Memory B cell (primary cell): ENCODE measurements at regions not wholly inside any gene's neighbourhood (a gene's known extent, or its start where the extent isn't known, plus 50 kb on each side); places are given as distances from the start of the nearest gene placed in this dataset.

Source experiments
- ATAC-seq: fragments of 150-1000 bp; cut with Tn5 transposase; 2 replicates; pipeline ENCODE4 v1.10.0; 2021; ENCODE audit warnings: low read depth, mild to moderate bottlenecking, moderate library complexity
- DNase-seq, 2 donors: peaks; one replicate each; pipeline ENCODE4 v3.0.0; 2022; ENCODE audit warnings: low spot score in 2 of 2
- H3K27ac Mint-ChIP-seq: one replicate; pipeline ENCODE4 v1.8.0; 2022; ENCODE audit warnings: mild to moderate bottlenecking, moderate library complexity, mixed read lengths
- H3K27me3 Mint-ChIP-seq: one replicate; pipeline ENCODE4 v1.8.0; 2022; ENCODE audit warnings: mixed read lengths
- H3K36me3 Mint-ChIP-seq: one replicate; pipeline ENCODE4 v1.8.0; 2022; ENCODE audit warnings: mild to moderate bottlenecking, mixed read lengths
- H3K4me1 Mint-ChIP-seq: one replicate; pipeline ENCODE4 v1.8.0; 2022; ENCODE audit warnings: mixed read lengths
- H3K4me3 Mint-ChIP-seq: one replicate; pipeline ENCODE4 v1.8.0; 2022; ENCODE audit warnings: mild to moderate bottlenecking, moderate library complexity, mixed read lengths
- H3K9me3 Mint-ChIP-seq: one replicate; pipeline ENCODE4 v1.8.0; 2022; ENCODE audit warnings: mixed read lengths

DNA sequence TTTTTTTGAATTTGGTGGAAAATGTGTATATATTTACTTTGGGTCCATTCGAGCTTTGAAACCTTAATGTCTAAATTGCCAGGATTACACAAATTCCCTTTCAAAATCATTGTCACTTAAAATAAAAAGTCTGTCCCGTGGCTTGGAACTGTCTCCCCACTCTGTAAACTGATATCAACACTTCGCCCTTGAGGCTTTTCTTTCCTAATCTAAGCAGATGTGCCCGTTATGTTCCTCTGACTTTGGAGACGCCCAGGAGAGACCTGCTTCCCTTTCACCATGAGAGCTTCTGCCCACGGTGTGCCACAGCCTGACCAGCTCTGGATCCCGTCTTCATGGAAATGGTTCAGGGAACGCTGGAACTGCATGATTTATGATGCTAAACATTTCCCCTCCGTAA is 151.3 kb downstream of the C16orf95 start:
- H3K4me3 Mint-ChIP-seq = no peak overlapping the region
- peaks cover 8% of the 10 kb centered on the region for H3K9me3 Mint-ChIP-seq
- no peak overlapping the region for H3K27ac Mint-ChIP-seq
- ATAC-seq (no peak), DNase-seq (no peak)
- H3K27me3 Mint-ChIP-seq = peaks cover 1% of the 10 kb centered on the region
- H3K36me3 Mint-ChIP-seq = peaks cover 2% of the 10 kb centered on the region
- H3K4me1 Mint-ChIP-seq = peaks cover 2% of the 10 kb centered on the region

DNA sequence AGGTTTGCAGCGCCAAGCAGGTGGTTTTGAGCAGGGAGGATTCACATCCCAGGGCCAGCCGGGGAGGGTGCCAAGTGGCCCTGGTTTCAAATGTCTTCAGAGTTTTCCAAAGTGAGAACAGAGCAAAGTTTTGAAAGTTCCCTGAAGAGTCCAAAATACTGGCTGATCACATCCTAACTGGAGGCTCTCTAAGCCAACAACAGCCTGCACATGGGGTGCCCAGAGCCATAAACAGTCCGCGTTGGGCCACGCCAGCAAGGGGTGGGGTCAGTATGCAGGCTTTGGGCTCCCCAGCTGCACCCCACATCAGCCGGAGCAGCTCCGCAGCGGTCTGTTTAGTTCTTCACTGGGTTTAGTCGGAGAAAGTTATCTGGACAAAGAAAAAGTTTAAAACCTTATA is 150.9 kb downstream of the C16orf95 start:
- ATAC-seq = no peak
- no peak for DNase-seq
- Mint-ChIP-seq H3K27me3 (peaks cover 1% of the 10 kb centered on the region), H3K4me1 (peaks cover 2% of the 10 kb centered on the region), H3K4me3 (no peak overlapping the region), H3K9me3 (peaks cover 8% of the 10 kb centered on the region), H3K27ac (no peak overlapping the region), H3K36me3 (peaks cover 2% of the 10 kb centered on the region)

DNA sequence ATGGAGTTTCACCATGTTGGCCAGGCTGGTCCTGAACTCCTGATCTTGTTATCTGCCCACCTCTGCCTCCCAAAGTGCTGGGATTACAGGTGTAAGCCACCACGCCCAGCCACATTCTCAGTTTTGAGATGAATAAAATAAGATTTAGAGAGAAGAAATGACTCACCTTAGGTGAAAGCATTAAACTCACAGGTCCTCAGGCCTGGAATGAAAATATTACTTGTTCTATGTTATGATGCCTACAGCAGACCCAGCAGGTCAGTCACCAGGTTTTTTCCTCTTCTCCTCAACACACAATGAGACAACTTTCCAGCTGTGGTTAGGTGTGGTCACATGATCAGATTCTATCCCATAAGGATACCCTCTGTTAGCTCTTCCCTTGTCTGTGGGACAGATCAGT is 150.3 kb downstream of the C16orf95 start:
- DNase-seq = no peak
- Mint-ChIP-seq H3K4me3 (no peak overlapping the region), H3K9me3 (peaks cover 10% of the 10 kb centered on the region), H3K27ac (no peak overlapping the region), H3K27me3 (peaks cover 1% of the 10 kb centered on the region), H3K4me1 (peaks cover 2% of the 10 kb centered on the region), H3K36me3 (peaks cover 2% of the 10 kb centered on the region)
- ATAC-seq = no peak

DNA sequence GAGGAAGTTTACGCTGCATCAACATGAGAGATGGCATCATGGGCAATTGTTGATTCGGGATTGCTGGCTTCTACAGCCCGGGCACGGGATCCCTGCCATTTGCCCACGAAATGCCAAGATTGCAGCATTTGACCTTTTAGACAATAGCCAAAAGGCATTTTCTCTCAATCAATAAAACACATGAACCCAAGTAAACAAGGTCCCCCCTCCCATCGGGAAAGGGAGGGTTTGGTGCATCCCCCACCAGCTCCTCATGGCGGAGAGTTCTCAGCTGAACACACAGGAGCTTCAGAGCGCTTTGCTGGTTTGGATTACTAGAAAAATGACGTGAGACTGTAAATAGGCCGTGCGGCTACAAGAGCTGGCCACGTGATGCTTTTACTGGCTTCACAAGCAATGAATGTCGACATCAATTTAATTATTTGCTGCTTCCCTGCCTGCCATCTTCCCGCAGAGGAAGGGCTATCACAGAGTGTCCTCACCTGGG is 147.6 kb downstream of the C16orf95 start:
- H3K27me3 Mint-ChIP-seq = peaks cover 1% of the 10 kb centered on the region
- ATAC-seq (no peak), DNase-seq (no peak)
- H3K27ac Mint-ChIP-seq = no peak overlapping the region
- H3K36me3 Mint-ChIP-seq = no peaks in the 10 kb centered on the region
- peaks cover 7% of the 10 kb centered on the region for H3K9me3 Mint-ChIP-seq
- no peak overlapping the region for H3K4me3 Mint-ChIP-seq
- no peaks in the 10 kb centered on the region for H3K4me1 Mint-ChIP-seq

DNA sequence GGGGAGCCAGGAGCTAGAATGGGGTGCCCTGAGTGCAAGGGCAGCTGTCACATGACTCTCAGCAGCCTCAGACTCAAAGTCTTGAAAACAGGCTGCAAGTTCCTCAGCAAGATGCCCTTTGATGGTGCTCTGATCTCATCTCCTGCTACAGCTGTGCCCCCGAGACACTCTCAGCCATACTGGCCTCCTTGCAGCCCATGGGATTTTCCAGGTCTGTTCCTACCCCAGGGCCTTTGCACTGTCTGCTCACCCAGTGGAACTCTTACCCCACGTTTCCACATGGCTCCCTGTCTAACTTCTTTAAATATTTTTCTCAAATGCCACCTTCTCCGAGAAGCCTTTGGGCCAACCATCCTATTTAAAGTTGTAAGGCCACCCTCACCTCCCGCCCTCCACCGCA is 146.9 kb downstream of the C16orf95 start:
- no peak overlapping the region for H3K4me3 Mint-ChIP-seq
- no peak for ATAC-seq
- H3K27ac Mint-ChIP-seq = no peak overlapping the region
- peaks cover 1% of the 10 kb centered on the region for H3K27me3 Mint-ChIP-seq
- H3K9me3 Mint-ChIP-seq = peaks cover 7% of the 10 kb centered on the region
- no peaks in the 10 kb centered on the region for H3K36me3 Mint-ChIP-seq
- no peak for DNase-seq
- H3K4me1 Mint-ChIP-seq = no peaks in the 10 kb centered on the region

DNA sequence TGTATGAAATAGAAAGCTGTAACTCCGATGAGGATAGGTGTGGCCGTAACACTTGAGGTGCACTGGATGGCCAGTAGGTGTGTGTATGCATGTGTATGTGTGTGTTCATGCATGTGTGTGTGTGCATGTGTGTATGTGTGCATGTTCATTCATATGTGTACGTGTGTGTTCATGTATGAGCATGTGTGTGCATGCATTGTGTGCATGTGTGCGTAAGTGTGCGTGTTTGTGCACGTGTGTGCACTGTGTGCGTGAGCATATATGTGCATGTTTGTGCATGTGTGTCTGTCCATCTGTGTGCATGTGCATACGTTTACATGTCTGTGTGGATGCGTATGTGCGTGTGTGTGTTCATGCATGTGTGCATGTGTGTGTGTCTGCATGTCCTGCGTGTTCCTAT is 145.5 kb downstream of the C16orf95 start:
- H3K27me3 Mint-ChIP-seq = peaks cover 1% of the 10 kb centered on the region
- no peak for DNase-seq
- H3K27ac Mint-ChIP-seq = no peak overlapping the region
- no peak for ATAC-seq
- no peaks in the 10 kb centered on the region for H3K36me3 Mint-ChIP-seq
- H3K4me3 Mint-ChIP-seq = no peak overlapping the region
- peaks cover 7% of the 10 kb centered on the region for H3K9me3 Mint-ChIP-seq
- no peaks in the 10 kb centered on the region for H3K4me1 Mint-ChIP-seq

DNA sequence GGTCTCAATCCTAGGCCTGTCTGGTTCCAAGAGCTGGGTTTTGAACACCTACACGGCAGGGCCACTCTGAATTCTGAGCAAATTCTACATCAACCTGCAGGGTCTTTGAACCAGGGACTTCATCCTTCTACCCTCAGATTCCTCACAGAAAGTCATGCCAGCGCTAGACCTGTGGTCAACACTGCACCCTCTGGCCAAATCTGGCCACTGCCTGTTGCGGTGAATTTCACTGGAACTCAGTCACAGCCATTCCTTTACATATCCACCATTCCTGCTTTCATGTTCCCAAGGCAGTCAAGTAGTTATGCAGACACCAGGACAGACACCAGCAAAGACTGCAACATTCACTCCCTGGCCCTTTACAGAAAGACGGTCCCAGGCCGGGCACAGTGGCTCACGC is 144.6 kb downstream of the C16orf95 start:
- no peaks in the 10 kb centered on the region for H3K36me3 Mint-ChIP-seq
- DNase-seq (no peak), ATAC-seq (no peak)
- H3K9me3 Mint-ChIP-seq = peaks cover 5% of the 10 kb centered on the region
- peaks cover 6% of the 10 kb centered on the region for H3K27me3 Mint-ChIP-seq
- H3K27ac Mint-ChIP-seq = no peak overlapping the region
- no peaks in the 10 kb centered on the region for H3K4me1 Mint-ChIP-seq
- no peak overlapping the region for H3K4me3 Mint-ChIP-seq

DNA sequence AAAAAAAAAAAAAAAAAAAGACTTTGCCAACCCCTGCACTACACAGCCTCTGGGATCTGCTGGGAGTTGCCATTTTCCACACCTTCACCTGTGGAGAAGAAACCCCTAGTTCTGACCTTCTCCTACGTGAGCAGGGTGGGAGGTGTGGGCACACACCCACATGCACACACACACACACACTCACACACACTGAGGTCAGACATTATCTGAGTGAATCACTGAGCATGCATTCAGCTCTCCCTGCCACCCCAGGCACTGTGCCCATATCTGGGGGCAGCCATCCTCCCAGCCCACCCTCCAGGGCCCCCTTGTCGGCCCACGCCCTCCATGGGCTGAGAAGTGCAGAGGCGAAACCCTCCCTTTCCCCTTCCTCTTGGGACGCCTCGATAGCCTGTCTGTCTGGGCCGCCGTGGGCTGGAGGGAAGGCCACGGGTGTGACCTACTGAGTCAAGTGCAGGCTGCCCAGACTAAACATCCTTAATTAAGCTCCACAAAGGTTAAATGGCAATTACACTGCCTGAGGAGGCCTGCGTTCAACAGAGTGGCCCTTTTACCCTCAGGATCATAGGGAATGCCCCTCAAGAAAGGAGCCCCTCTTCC is 143.8 kb downstream of the C16orf95 start:
- H3K36me3 Mint-ChIP-seq = no peaks in the 10 kb centered on the region
- no peak overlapping the region for H3K4me3 Mint-ChIP-seq
- H3K27me3 Mint-ChIP-seq = peaks cover 9% of the 10 kb centered on the region
- peaks cover 2% of the 10 kb centered on the region for H3K9me3 Mint-ChIP-seq
- no peak overlapping the region for H3K27ac Mint-ChIP-seq
- no peaks in the 10 kb centered on the region for H3K4me1 Mint-ChIP-seq
- DNase-seq (no peak), ATAC-seq (no peak)

DNA sequence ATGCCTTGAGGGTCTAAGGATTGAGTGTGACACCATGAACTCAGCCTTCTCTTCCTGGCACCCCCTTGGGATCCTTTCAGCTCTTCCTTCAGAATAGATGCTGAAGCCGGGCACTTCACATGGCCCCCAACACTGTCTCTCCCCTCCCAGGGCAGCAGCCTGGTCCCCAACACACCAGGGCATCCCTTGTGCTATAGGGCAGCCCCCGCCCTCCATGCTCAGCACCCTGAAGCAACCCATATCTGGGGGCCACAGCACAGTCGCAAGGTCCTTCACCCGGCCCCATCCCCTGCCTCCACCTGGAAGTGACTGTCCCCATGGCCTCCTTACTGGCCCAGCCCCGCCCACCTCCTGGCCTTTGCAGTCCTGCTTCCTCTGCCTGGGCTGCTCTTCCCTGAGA is 143.1 kb downstream of the C16orf95 start:
- no peak overlapping the region for H3K4me3 Mint-ChIP-seq

DNA sequence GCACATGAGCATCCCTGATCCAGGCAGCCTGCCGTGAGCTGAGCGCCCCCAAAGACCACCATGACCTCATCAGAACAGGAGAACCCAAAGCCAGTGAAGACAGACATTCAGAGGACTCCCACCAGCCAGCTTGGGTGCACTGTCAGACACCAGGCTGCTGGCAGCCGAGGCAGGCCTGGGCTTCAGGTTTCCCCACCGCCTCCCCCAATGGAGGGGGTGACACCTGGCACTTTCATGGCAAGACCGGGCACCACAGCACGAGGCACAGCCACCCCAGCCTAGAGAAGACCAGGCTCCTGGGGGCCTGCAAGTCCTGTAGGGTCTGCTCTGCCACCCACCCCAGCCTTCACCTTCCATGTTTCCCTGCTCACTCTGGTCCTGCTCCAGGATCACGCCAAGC is 140.5 kb downstream of the C16orf95 start:
- no peaks in the 10 kb centered on the region for H3K9me3 Mint-ChIP-seq
- ATAC-seq (no peak), DNase-seq (no peak)
- no peak overlapping the region for H3K27ac Mint-ChIP-seq
- no peaks in the 10 kb centered on the region for H3K4me1 Mint-ChIP-seq
- peaks cover 20% of the 10 kb centered on the region for H3K27me3 Mint-ChIP-seq
- H3K36me3 Mint-ChIP-seq = no peaks in the 10 kb centered on the region
- H3K4me3 Mint-ChIP-seq = no peak overlapping the region

More for the DNA sequence above, 143.1 kb downstream of the C16orf95 start:
- no peaks in the 10 kb centered on the region for H3K36me3 Mint-ChIP-seq
- peaks cover 13% of the 10 kb centered on the region for H3K27me3 Mint-ChIP-seq
- no peak for DNase-seq
- no peak overlapping the region for H3K27ac Mint-ChIP-seq
- peaks cover 2% of the 10 kb centered on the region for H3K9me3 Mint-ChIP-seq
- no peak for ATAC-seq
- H3K4me1 Mint-ChIP-seq = no peaks in the 10 kb centered on the region

DNA sequence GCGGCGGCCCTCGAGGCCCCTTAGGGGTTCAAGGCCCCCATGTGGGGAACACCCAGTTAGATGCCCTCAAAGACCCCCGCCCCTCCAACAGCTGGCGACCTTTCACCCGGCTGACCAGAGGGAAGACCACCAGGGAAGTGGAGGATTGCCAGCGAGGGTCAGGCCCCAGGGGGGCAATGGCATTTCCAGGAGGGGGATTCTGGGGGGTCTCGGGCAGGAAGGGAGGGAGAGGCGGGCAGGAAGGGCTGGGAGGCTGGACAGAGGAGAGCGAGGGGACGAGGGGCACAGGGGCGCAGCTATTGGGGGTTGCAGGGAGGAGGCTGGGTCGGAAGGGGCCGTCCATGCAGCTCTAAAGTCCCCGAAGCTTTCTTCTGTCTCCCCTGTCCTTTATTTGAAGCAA is 139.5 kb downstream of the C16orf95 start:
- H3K9me3 Mint-ChIP-seq = no peaks in the 10 kb centered on the region
- H3K4me3 Mint-ChIP-seq = no peak overlapping the region
- DNase-seq (no peak), ATAC-seq (no peak)
- H3K27me3 Mint-ChIP-seq = peaks cover 20% of the 10 kb centered on the region
- no peak overlapping the region for H3K27ac Mint-ChIP-seq
- no peaks in the 10 kb centered on the region for H3K36me3 Mint-ChIP-seq
- no peaks in the 10 kb centered on the region for H3K4me1 Mint-ChIP-seq

DNA sequence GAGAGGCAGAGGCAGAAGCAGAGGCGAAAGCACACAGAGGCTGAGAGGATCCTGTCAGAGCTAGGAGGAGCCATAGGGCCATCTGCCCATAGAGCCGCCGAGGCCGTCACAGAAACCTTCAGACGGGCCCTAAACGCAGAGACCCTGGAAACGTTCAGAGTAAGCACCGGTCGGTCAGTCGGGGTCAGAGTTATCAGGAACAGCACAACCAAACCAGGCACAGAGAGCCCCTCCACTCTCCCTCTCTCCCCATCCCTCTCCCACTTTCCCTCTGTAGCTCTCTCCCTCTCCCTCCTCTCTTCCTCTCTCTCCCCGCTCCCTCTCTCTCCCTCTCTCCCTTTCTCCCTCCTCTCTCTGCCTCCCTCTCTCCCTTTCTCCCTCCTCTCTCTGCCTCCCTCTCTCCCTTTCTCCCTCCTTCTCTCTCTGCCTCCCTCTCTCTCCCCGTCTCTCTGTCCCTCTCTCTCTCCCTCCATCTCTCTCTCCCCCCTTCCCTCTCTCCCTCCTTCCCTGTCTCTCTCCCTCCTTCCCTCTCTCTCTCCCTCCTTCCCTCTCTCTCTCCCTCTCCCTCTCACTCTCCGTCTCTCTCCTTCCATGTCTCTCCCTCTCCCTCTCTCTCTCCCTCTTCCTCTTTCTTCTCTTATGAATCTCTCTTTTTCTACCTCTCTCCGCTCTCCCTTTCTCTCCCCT is 138.9 kb downstream of the C16orf95 start:
- Mint-ChIP-seq H3K4me1 (no peaks in the 10 kb centered on the region), H3K27ac (no peak overlapping the region), H3K36me3 (no peaks in the 10 kb centered on the region), H3K27me3 (peaks cover 20% of the 10 kb centered on the region), H3K9me3 (no peaks in the 10 kb centered on the region), H3K4me3 (no peak overlapping the region)
- ATAC-seq = no peak
- no peak for DNase-seq

DNA sequence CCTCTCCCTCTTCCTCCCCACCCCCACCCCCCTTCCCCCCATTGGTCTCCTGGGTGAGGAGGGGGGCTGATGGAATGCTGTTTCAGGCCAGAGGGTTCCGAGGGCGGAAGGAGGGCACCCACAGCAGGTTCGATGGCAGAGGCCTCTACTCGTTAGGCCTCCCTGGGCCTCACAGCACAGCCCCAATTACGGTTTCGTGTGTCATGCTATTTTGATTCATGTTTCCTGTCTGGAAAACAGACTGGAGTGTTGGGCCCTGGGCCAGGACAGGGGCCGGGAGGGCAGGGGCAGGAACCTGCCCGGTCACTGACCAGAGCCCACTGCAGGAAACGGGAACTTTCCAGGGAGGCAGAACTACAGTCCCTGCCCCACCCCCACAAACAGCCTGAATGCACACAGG is 138.2 kb downstream of the C16orf95 start:
- ATAC-seq (no peak), DNase-seq (no peak)
- Mint-ChIP-seq H3K4me1 (no peaks in the 10 kb centered on the region), H3K4me3 (no peak overlapping the region), H3K36me3 (no peaks in the 10 kb centered on the region), H3K27me3 (peaks cover 20% of the 10 kb centered on the region), H3K9me3 (no peaks in the 10 kb centered on the region), H3K27ac (no peak overlapping the region)

DNA sequence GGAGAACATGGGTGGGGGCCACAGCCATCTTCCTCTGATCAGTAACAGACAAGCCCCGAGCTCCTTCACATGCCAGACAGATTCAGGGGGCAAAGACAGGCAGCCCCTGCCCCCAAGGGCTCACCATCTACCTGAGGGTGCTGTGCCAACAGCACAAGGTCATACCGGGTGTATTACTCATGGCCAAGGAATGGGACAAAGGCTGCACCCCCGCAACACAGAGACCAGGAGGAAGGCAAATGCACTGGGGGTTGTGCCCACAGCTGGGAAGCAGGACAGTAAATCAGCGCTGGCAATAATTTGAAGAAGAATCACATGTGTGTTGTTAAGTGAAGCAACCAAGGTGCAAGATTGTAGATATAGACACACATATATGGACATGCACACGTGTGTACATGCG is 137.1 kb downstream of the C16orf95 start:
- no peak overlapping the region for H3K27ac Mint-ChIP-seq
- H3K4me3 Mint-ChIP-seq = no peak overlapping the region
- DNase-seq = no peak
- H3K4me1 Mint-ChIP-seq = no peaks in the 10 kb centered on the region
- H3K36me3 Mint-ChIP-seq = no peaks in the 10 kb centered on the region
- ATAC-seq = no peak
- H3K27me3 Mint-ChIP-seq = peaks cover 20% of the 10 kb centered on the region
- no peaks in the 10 kb centered on the region for H3K9me3 Mint-ChIP-seq

DNA sequence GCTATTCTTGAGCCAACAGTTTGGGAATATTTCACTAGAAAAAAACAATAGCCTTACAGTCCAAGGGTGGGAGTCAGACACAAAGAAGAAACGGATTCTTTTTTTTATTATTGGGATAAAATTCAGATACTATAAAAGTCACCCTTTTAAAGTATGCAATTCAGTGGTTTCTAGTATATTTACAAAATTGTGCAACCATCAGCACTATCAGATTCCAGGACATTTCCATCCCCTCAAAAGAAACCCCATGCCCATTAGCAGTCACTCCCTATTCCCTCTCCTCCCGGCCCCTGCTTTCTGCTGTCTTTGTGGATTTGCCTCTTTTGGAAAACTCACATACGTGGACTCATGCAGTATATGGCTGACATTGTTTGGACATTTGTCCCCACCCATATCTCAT is 134.4 kb downstream of the C16orf95 start:
- no peaks in the 10 kb centered on the region for H3K36me3 Mint-ChIP-seq
- peaks cover 9% of the 10 kb centered on the region for H3K9me3 Mint-ChIP-seq
- H3K4me3 Mint-ChIP-seq = no peak overlapping the region
- no peak overlapping the region for H3K27ac Mint-ChIP-seq
- ATAC-seq = no peak
- no peak for DNase-seq
- H3K4me1 Mint-ChIP-seq = peaks cover 7% of the 10 kb centered on the region
- H3K27me3 Mint-ChIP-seq = peaks cover 16% of the 10 kb centered on the region
